ENCODE measurements at regions not wholly inside any gene's neighbourhood (a gene's known extent, or its start where the extent isn't known, plus 50 kb on each side); places are given as distances from the start of the nearest gene placed in this dataset.

- FAIRE-seq: no peak
Measured at GRCh38 chr2:51256736-51257135, 224.8 kb upstream of the NRXN1 start.

GRCh38 chr2:51251356-51251755 is 219.4 kb upstream of the NRXN1 start:
- no peak for FAIRE-seq

- FAIRE-seq: no peak
Measured at GRCh38 chr2:51247252-51247805, 215.4 kb upstream of the NRXN1 start.

- no peak for FAIRE-seq
Measured at GRCh38 chr2:51243892-51244535, 212.1 kb upstream of the NRXN1 start.

- no peak for FAIRE-seq
Measured at GRCh38 chr2:51237626-51238271, 205.8 kb upstream of the NRXN1 start.

GRCh38 chr2:51232027-51232426 is 200.1 kb upstream of the NRXN1 start:
- no peak for FAIRE-seq

GRCh38 chr2:51231071-51231470 is 199.1 kb upstream of the NRXN1 start:
- no peak for FAIRE-seq

GRCh38 chr2:51225377-51225776 is 193.4 kb upstream of the NRXN1 start:
- FAIRE-seq: no peak

GRCh38 chr2:51224790-51225189 is 192.9 kb upstream of the NRXN1 start:
- FAIRE-seq: no peak

GRCh38 chr2:51222106-51222505 is 190.2 kb upstream of the NRXN1 start:
- no peak for FAIRE-seq

GRCh38 chr2:51220606-51221005 is 188.7 kb upstream of the NRXN1 start:
- no peak for FAIRE-seq

- FAIRE-seq: no peak
Measured at GRCh38 chr2:51220080-51220479, 188.1 kb upstream of the NRXN1 start.

- no peak for FAIRE-seq
Measured at GRCh38 chr2:51219468-51219867, 187.5 kb upstream of the NRXN1 start.

GRCh38 chr2:51218047-51218446 is 186.1 kb upstream of the NRXN1 start:
- FAIRE-seq: no peak

- FAIRE-seq: no peak
Measured at GRCh38 chr2:51213826-51214225, 181.9 kb upstream of the NRXN1 start.

- no peak for FAIRE-seq
Measured at GRCh38 chr2:51212374-51212773, 180.4 kb upstream of the NRXN1 start.

- no peak for FAIRE-seq
Measured at GRCh38 chr2:51208521-51208920, 176.6 kb upstream of the NRXN1 start.

GRCh38 chr2:51201295-51201694 is 169.4 kb upstream of the NRXN1 start:
- FAIRE-seq: no peak

- no peak for FAIRE-seq
Measured at GRCh38 chr2:51194656-51195055, 162.7 kb upstream of the NRXN1 start.

GRCh38 chr2:51170273-51170672 is 138.3 kb upstream of the NRXN1 start:
- no peak for FAIRE-seq

GRCh38 chr2:51165534-51166260 is 133.8 kb upstream of the NRXN1 start:
- FAIRE-seq: no peak

- no peak for FAIRE-seq
Measured at GRCh38 chr2:51158251-51158650, 126.3 kb upstream of the NRXN1 start.

- no peak for FAIRE-seq
Measured at GRCh38 chr2:51153236-51153635, 121.3 kb upstream of the NRXN1 start.
